MCF 10A (cell line): ENCODE measurements at regions not wholly inside any gene's neighbourhood (a gene's known extent, or its start where the extent isn't known, plus 50 kb on each side); places are given as distances from the start of the nearest gene placed in this dataset.
"Not testable (repeated sequence)": the region's sequence is repeated elsewhere in the genome, so short reads cannot be mapped to it uniquely, and the experiment has no call there.

ENCODE experiments used
- BruUV-seq: library from RNA; stranded (reverse); fragments of 400-500 nt; replicated peaks from 2 replicates; lab custom pipeline; 2021; lab: Mats Ljungman, UMichigan
- CTCF ChIA-PET: fragments of 300-600 bp; sonication (Branson Sonifier 250); formaldehyde crosslinking; extraction: SDS; loops from one replicate; lab custom pipeline; 2021; ENCODE audit warnings: antibody characterized with exemption, inconsistent platforms; lab: Yijun Ruan, JAX
- POLR2A ChIA-PET: fragments of 300-600, 350-650 bp; sonication (Branson Sonifier 250); formaldehyde crosslinking; extraction: SDS; loops from one replicate; lab custom pipeline; 2020; ENCODE audit warnings: antibody characterized with exemption, inconsistent platforms; lab: Yijun Ruan, JAX
- DNase-seq: peaks from one replicate; pipeline ENCODE4 v3.0.0-alpha.2; 2018; ENCODE audit not compliant: unreplicated experiment
- H3K27ac Mint-ChIP-seq: one replicate; pipeline ENCODE4 v1.8.0; 2022; ENCODE audit warnings: mild to moderate bottlenecking, low read depth, mixed read lengths; ENCODE audit not compliant: unreplicated experiment
- H3K27me3 Mint-ChIP-seq: one replicate; pipeline ENCODE4 v1.8.0; 2022; ENCODE audit warnings: mixed read lengths; ENCODE audit not compliant: insufficient read depth, unreplicated experiment
- H3K36me3 Mint-ChIP-seq: one replicate; pipeline ENCODE4 v1.8.0; 2022; ENCODE audit warnings: mild to moderate bottlenecking, moderate library complexity, mixed read lengths; ENCODE audit not compliant: insufficient read depth, unreplicated experiment
- H3K4me1 Mint-ChIP-seq: one replicate; pipeline ENCODE4 v1.8.0; 2022; ENCODE audit warnings: mixed read lengths; ENCODE audit not compliant: insufficient read depth, unreplicated experiment
- H3K4me3 Mint-ChIP-seq: one replicate; pipeline ENCODE4 v1.8.0; 2022; ENCODE audit warnings: mild to moderate bottlenecking, moderate library complexity, mixed read lengths; ENCODE audit not compliant: unreplicated experiment
- H3K9me3 Mint-ChIP-seq: one replicate; pipeline ENCODE4 v1.8.0; 2022; ENCODE audit warnings: mixed read lengths; ENCODE audit not compliant: unreplicated experiment
- intact Hi-C: fragments of 100-400 bp; cut with micrococcal nuclease; formaldehyde crosslinking; loops from 2 replicates; pipeline ENCODE4 v1.14.1; 2022
- TF ChIP-seq, protein P1 (sequence below): fragments of 200-600 bp; IDR thresholded peaks from one replicate; pipeline ENCODE4 v1.8.0; 2022; ENCODE audit warnings: antibody characterized with exemption, mild to moderate bottlenecking; ENCODE audit not compliant: unreplicated experiment

DNA sequence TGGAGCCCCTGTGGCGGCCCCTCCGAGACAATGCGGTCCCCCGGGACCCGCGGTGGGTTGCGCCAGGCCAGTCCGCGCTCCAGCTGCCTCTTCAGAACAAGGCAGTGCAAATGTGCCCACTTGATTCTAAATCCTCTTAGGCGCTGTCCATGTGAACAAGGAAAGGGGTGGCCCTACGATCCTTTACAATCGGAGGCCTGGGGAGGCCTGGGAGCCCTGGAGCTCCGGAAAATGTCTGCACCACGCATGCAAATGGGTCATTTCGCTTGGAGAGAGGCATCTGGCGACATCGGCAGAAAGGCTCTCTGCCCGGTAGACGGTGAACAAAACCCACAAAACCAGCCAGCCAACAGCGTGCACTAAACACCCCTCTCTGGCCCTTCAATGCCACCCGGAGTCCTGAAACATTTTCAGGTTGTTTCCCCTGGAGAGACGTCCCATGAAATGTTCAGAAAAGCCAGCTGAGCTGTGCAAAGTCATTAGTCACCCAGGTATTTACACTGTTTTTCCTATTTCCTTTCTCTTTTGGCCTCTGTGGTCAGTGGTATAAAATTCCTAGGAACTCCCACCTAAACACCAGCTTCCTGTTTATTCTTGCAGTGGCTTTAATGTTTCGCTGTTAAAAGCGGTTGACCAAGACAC is 102.8 kb upstream of the ZNF438 start:
- BruUV-seq: no TSS peak
- ChIA-PET POLR2A (no interaction called here), CTCF (no interaction called here)
- H3K36me3 Mint-ChIP-seq: no peaks in the 10 kb centered on the region
- intact Hi-C loops: no loop called here
- no peaks in the 10 kb centered on the region for H3K9me3 Mint-ChIP-seq
- H3K4me1 Mint-ChIP-seq: no peaks in the 10 kb centered on the region
- H3K27ac Mint-ChIP-seq: no peak overlapping the region
- H3K27me3 Mint-ChIP-seq: no peaks in the 10 kb centered on the region
- TF ChIP-seq, protein P1, sequence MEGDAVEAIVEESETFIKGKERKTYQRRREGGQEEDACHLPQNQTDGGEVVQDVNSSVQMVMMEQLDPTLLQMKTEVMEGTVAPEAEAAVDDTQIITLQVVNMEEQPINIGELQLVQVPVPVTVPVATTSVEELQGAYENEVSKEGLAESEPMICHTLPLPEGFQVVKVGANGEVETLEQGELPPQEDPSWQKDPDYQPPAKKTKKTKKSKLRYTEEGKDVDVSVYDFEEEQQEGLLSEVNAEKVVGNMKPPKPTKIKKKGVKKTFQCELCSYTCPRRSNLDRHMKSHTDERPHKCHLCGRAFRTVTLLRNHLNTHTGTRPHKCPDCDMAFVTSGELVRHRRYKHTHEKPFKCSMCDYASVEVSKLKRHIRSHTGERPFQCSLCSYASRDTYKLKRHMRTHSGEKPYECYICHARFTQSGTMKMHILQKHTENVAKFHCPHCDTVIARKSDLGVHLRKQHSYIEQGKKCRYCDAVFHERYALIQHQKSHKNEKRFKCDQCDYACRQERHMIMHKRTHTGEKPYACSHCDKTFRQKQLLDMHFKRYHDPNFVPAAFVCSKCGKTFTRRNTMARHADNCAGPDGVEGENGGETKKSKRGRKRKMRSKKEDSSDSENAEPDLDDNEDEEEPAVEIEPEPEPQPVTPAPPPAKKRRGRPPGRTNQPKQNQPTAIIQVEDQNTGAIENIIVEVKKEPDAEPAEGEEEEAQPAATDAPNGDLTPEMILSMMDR: no peak
- peak; percentile 25 for DNase-seq
- no peak overlapping the region for H3K4me3 Mint-ChIP-seq

DNA sequence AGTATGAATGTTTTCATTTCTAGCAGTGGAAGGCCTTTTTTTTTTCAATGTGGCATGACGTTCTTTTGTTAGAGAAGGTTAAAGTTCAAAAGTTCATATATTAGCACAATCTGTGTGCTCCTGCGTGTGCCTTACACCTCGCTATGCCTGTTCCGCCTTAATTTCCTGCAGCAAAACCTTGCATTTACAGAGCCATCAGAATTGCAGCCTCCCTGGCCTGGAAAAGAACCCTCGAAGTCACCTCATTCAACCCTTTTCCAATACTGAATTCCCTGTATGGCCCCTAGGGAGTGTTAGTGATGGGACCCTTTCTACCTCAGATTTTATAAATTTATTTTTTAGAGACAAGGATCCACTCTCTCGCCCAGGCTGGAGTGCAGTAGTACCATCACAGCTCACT is 103.5 kb upstream of the ZNF438 start:
- ChIA-PET CTCF (no interaction called here), POLR2A (no interaction called here)
- DNase-seq: no peak
- intact Hi-C loops: no loop called here
- Mint-ChIP-seq H3K9me3 (no peaks in the 10 kb centered on the region), H3K4me3 (no peak overlapping the region), H3K4me1 (no peaks in the 10 kb centered on the region), H3K27ac (no peak overlapping the region), H3K36me3 (no peaks in the 10 kb centered on the region), H3K27me3 (no peaks in the 10 kb centered on the region)
- no TSS peak for BruUV-seq
- TF ChIP-seq, protein P1: no peak

DNA sequence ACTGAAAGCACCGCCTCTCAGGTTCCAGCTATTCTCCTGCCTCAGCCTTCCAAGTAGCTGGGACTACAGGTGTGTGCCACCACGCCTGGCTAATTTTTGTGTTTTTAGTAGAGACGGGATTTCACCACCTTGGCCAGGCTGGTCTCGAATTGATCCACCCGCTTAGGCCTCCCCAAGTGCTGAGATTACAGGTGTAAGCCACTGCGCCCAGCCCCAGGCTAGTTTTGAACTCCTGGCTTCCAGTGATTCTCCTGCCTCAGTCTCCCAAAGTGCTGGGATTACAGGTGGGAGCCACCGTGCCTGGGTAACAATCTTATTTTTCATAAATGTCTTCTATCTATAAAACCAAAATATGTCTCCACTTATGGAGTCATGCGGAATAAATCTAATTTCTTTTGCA is 104.1 kb upstream of the ZNF438 start:
- CTCF ChIA-PET, DNase-seq, intact Hi-C loops, H3K27ac Mint-ChIP-seq, BruUV-seq, H3K27me3 Mint-ChIP-seq, H3K36me3 Mint-ChIP-seq, H3K9me3 Mint-ChIP-seq, POLR2A ChIA-PET, H3K4me3 Mint-ChIP-seq, H3K4me1 Mint-ChIP-seq: not testable (repeated sequence)

DNA sequence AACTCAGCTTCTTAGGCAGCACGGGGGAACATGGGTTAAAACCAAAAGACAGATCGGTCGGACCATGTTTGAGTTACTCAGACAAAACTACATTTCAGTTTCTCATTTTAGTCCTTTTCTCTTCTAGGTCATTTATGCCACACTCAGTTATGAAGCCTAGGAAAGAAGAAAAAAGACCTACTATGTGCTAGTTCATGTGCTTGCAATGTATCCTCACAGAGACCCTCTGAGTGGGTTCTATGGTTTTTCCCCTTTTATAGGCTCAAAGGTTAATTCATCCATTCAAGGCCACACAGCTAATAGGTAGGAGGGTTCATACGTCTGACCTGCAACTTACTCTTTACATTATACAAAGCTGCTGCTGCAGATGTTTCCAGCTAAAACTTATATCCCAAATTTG is 104.7 kb upstream of the ZNF438 start:
- Mint-ChIP-seq H3K9me3 (no peaks in the 10 kb centered on the region), H3K4me1 (no peaks in the 10 kb centered on the region), H3K27me3 (no peaks in the 10 kb centered on the region), H3K27ac (no peak overlapping the region), H3K36me3 (no peaks in the 10 kb centered on the region), H3K4me3 (no peak overlapping the region)
- intact Hi-C loops: no loop called here
- ChIA-PET CTCF (no interaction called here), POLR2A (no interaction called here)
- DNase-seq: no peak
- TF ChIP-seq, protein P1: no peak
- BruUV-seq: no TSS peak
